GM18951 (cell line): ENCODE measurements at regions not wholly inside any gene's neighbourhood (a gene's known extent, or its start where the extent isn't known, plus 50 kb on each side); places are given as distances from the start of the nearest gene placed in this dataset.
"Not testable (repeated sequence)": the region's sequence is repeated elsewhere in the genome, so short reads cannot be mapped to it uniquely, and the experiment has no call there.

Experiments
- POLR2A ChIP-seq: IDR thresholded peaks from 4 replicates; pipeline ENCODE4 v1.6.1; 2011; ENCODE audit warnings: mild to moderate bottlenecking; ENCODE audit not compliant: insufficient read length, insufficient read depth; ENCODE audit errors: extremely low read depth
- in situ Hi-C: fragments of 300-500 bp; cut with MboI; formaldehyde crosslinking; loops from one replicate; pipeline ENCODE4 v1.12.0; 2022; ENCODE audit warnings: low sequenced_read_pairs, mixed read lengths, inconsistent platforms; ENCODE audit not compliant: unreplicated experiment

DNA sequence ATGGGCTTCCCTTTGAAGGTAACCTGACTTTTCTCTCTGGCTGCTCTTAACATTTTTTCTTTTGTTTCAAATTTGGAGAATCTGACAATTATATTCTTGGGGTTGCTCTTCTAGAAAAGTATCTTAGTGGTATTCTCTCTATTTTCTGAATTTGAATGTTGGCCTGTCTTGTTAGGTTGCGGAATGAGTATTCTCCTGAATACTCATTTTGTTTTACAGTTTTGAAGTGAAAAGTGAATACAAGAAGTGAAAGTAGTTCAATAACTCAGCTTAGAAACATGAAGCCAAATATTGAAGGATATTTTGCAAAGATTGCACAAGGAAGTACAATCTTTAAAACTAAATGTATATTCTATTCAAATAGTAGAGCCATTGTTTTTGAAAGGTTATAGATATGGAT is 120.2 kb upstream of the MAP3K4 start:
- in situ Hi-C loops = no loop called here

DNA sequence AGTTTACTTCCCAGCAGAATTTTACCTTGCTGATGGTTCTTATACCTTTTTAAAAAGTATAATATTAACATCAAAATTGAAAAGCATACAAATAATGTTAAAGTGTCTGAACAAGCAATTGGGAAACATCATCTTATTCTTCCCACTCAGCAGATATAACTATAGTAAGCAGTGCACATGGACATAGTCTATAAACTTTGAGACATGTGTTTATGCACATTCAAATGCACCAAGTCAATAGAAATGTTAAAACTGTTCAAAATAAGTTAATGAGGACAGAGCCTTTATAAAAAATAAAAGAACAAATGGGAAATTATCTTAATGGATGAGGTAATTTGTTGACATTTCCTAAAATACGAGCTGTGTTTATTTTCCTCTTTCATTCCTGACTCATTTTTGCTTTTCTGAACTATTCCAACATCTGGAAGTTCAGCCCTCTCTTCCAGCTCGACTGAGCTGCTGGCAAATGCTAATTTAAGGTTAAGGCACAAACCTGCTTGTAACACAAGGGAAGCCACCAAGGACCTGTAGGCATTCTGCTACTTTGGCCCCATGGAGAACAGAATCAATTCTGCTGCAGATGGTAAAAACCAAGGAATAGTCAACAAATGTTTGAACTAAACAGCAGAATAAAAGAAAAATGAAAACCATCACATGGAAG is 110.3 kb upstream of the MAP3K4 start:
- in situ Hi-C loops = no loop called here

More for the DNA sequence above, 120.2 kb upstream of the MAP3K4 start:
- TF ChIP-seq POLR2A = no peak

DNA sequence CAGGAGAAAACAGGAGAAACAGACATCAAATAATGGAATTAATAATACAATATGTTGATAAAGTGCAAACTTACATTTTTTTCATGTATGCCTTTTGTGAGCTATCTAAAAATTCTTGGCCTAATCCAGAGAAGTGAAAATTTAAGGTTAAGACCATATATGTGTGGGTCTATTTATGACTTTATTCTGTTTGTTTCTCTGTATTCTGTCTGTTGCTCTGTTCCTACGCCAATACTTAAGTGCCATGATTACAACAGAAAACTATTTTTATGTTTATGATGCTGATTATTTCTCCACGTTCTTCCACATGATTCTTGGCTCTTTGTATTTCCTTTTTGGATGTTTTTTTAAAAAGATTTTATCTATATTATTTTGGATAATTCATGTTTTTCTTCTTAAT is 109.6 kb upstream of the MAP3K4 start:
- in situ Hi-C loops = no loop called here
- TF ChIP-seq POLR2A = no peak

More for the DNA sequence above, 110.3 kb upstream of the MAP3K4 start:
- TF ChIP-seq POLR2A = no peak

DNA sequence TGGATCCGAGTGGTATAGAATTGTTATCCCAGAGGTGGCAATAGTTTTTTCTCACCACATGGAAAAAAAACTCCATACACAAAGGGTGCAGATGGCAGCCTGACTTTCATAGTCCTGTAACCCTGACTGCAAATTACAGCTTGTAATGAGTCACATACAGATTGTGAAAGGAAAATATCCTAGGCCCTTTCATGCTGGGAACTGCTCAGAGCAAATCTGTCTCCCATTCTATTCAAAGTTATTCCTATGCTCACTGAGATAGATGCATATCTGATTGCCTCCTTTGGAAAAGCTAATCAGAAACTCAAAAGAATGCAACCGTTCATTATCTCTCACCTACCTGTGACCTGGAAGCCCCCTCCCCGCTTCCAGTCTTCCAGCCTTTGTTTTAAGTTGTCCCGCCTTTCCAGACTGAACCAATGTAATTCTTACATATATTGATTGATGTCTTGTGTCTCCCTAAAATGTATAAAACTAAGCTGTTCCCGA is 108.7 kb upstream of the MAP3K4 start:
- in situ Hi-C loops = no loop called here
- TF ChIP-seq POLR2A = no peak

DNA sequence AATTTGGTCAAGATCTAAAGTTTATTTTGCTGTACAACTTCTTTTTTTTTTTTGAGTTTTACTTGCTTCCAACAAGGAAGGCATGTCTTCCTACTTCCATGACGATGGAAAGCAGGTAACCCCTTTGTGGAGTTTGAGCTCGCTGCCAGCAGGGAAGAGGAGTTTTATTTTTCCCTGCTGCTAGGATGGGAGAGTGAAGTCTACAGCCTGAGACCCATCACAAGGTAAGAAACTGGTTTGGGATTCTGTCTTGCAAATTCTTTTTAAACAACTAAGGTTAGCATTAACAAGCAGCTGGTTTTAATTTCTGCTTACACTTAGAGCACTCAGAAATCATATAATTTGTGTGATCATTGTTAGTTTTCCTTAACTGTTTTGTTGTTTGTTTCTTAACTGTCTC is 108.0 kb upstream of the MAP3K4 start:
- in situ Hi-C loops = no loop called here
- no peak for TF ChIP-seq POLR2A

DNA sequence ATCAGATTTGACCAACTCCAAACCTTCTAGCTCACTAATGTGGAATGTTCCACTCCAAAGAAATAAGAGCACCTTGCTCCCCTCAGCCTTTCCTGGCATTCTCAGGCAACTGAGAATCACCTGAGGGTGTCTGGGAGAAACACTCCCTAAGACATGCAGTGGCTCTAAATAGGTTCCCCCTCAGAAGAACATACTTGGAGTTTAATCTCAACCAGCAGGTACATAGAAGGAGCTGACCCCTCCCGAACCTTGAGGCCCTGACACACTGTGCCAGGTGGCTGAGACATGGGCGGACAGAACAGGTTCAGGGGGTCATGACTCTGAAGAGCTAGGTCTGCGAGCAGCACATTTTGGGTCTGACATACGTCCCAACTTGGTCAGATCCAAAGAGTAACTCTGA is 107.6 kb upstream of the MAP3K4 start:
- TF ChIP-seq POLR2A = no peak
- in situ Hi-C loops = no loop called here

DNA sequence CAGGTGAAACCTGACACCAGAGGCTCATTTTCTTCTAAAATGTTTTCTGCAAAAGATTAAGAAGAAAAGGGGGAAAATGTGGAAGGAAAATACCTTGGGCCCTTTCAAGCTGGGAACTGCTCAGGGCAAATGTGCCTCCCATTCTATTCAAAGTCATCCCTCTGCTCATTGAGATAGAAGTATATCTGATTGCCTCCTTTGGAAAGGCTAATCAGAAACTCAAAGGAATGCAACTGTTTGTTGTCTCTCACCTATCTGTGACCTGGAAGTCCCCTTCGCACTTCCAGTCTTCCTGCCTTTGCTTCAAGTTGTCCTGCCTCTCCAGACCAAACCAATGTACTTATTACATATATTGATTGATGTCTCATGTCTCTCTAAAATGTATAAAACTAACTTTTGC is 102.4 kb upstream of the MAP3K4 start:
- in situ Hi-C loops = not testable (repeated sequence)

DNA sequence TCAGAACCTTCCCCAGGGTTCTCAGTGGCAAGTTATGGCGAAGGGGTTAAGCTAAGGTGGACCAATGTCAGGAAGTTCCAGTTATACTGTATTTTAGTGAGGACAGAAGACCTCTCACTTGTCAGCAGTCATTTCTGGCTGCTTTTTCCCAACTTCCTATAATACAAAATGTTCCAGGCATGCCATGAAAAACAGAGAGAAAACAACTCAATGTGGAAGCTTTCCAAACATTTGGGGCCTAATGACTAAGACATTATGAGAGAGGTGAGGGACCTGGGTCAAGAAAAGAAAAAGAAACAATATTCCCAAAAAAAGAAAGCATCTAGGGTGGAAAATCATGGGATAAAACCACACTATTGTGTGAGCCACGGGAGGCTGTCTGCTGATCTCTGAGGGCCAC is 99.9 kb upstream of the MAP3K4 start:
- TF ChIP-seq POLR2A = no peak
- in situ Hi-C loops = no loop called here

DNA sequence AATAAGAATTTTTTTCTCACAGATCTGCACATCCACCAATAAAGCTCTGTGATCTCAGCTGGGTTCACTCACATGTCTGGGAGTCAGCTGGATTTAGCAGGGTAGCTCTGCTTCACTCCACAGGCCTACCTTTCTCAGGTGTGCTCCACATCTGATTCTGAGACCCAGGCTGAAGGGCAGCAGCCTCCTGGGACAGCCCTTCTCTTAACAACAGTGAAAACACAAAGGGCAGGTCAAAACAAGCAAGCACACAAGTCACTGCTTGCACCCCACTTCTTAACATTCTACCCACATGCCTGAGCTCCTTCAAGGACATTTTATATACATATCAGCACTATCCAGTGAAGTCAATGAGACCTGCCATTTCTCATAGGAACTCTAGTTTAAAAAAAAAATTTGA is 96.0 kb upstream of the MAP3K4 start:
- no peak for TF ChIP-seq POLR2A
- in situ Hi-C loops = no loop called here

DNA sequence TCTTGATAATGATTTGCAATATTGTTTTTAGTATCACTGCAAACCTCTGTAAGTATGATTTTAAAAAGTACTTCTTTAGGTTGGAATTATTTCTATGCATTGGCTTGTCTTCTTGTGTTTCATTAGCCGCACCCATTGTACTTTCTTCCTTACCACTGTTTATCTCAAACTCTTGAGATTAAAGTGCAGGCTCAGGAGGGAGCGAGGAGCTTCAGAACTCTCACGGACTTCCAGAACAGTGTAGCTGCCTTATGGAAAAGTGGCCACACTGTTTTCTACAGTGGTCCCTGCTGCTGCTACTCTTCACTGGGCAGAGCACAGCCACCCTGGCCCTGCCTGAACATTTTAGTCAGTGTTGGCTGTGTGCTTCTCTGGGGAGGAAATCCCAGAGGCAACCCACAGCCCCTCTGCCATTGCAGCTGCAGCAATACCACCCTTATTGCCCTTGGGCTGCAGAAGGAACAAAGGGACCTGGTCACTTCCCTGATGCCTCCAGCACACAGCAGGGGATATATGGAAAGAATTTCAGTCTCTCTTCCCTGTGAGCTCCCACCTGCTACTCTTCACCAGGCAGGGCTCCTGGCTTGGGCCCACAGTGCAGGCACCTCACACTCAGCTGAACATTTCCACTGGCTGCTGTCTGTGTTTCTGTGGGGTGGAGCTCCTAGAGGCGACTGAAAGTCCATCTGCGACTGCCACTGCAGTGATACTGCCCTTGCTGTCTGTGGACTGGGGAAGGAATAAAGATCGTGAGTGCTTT is 91.7 kb upstream of the MAP3K4 start:
- in situ Hi-C loops = no loop called here
- no peak for TF ChIP-seq POLR2A

DNA sequence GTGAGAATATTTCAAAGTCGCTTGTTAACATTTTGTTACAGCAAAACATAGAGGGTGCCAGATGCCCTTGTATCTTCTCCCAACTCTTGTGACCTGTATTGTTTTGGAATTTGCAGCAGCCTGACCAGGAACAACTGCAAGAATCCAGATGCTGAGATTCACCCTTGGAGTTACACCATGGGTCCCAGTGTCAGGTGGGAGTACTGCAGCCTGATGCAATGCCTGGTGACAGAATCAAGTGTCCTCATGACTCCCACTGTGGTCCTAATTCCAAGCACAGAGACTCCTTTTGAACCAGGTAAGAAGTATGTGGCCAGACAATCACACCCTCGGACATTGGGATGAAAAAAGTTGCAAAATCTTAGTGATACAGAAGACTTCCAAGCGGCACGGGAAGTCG is 79.6 kb upstream of the MAP3K4 start:
- in situ Hi-C loops = no loop called here
- no peak for TF ChIP-seq POLR2A

DNA sequence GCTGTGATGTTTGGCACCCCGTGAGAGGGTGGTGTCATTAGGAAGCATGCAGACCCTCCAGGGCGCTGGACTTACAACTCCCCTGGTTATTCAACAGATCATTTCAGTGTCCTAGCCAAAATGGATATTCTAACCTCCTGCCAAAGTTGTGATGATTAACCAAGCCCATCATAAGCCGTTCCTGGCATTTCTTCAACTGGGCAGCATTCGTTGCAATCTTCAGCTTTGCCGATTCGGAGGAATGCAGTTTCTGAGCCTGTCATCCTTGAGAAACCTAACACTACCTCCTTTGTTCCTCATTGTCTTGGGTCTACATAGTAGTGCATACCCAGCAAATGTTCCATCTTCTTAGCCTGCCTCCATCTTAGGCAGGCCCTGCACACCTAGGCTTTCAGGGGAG is 79.2 kb upstream of the MAP3K4 start:
- TF ChIP-seq POLR2A = no peak
- in situ Hi-C loops = no loop called here

DNA sequence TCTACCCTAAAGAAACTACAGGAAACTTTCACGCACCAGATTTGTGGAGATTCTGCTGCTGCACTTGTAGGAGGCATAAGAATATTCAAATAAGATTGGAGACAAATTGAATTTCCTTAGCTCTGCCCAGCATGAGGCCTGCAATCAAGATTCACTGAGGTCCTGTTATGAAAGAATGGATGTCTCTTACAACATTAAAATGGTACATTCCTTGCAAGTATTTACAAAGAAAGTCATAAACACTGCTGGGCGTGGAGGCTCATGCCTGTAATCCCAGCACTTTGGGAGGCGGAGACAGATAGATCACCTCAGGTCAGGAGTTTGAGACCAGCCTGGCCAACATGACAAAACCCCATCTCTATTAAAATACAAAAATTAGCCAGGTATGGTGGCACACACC is 74.0 kb upstream of the MAP3K4 start:
- in situ Hi-C loops = no loop called here
- TF ChIP-seq POLR2A = no peak

DNA sequence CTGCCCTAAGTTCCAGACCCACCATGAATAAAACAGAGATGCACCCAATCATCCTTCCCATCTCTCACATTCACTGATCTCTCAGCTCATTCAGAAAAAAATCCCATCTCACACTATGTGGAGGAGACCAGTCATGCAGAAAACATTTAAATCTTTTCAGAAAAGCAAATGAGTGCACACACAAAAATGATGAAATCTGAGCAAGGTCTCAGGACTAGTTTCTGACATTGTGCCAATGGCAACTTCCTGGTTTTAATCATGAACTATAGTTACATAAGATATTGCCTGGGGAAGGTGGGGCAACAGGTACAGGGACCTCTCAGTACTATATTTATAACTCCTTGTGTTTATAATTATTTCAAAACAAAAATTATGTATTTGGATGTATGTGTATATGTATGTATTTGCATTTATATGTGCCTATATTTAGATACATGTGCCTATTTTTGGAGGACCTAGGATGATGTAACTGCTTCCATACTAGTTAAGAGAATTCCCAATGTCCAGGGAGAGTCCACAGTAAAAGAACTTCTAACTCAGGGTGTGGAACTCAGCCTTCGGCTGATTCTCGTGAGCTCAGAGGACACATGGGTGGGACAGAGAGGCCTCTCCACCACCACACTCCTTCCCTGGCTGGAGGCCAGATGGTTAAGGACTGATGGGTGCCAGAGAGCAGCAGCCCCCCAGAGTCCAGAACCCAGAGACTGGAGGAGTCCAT is 71.7 kb upstream of the MAP3K4 start:
- in situ Hi-C loops = no loop called here

DNA sequence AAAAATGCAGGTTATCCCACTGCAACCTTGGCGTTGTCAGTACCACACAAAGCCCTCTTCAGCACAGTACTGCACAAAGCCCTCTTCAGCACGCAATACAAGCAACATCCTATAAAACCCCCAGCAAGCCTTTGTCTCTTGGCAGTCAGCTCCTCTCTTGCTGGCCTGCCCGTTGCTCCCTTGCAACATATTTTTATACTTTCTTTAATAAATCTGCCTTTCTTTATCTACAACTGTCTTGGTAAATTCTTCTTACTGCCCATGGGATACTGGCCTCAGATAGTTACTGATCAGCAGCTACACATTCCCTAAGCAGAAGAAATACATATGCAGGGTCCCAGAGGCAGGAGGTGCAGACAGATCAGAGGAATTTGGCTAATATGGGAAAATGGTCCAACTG is 70.5 kb upstream of the MAP3K4 start:
- TF ChIP-seq POLR2A = no peak
- in situ Hi-C loops = no loop called here

More for the DNA sequence above, 71.7 kb upstream of the MAP3K4 start:
- no peak for TF ChIP-seq POLR2A
